RWPE1 (cell line): ENCODE measurements at regions not wholly inside any gene's neighbourhood (a gene's known extent, or its start where the extent isn't known, plus 50 kb on each side); places are given as distances from the start of the nearest gene placed in this dataset.

ENCODE experiments used
- CTCF ChIA-PET: fragments of 350-600 bp; sonication (Branson Sonifier 250); formaldehyde crosslinking; extraction: SDS; loops from one replicate; lab custom pipeline; 2021; lab: Yijun Ruan, JAX
- POLR2A ChIA-PET: fragments of 400-600 bp; formaldehyde crosslinking; extraction: SDS; loops from one replicate; lab custom pipeline; 2020; ENCODE audit warnings: antibody characterized with exemption; ENCODE audit not compliant: low non-redundant PET; lab: Yijun Ruan, JAX
- DNase-seq: peaks from one replicate; pipeline ENCODE4 v3.0.0; 2012; ENCODE audit warnings: low spot score
- H3K27ac ChIP-seq: fragments of 450-650 bp; 2 replicates; pipeline ENCODE4 v1.5.1; 2017
- CTCF ChIP-seq: fragments of 450-650 bp; conservative IDR thresholded peaks from 2 replicates; pipeline ENCODE4 v1.5.1; 2017; ENCODE audit warnings: low read depth, mild to moderate bottlenecking

DNA sequence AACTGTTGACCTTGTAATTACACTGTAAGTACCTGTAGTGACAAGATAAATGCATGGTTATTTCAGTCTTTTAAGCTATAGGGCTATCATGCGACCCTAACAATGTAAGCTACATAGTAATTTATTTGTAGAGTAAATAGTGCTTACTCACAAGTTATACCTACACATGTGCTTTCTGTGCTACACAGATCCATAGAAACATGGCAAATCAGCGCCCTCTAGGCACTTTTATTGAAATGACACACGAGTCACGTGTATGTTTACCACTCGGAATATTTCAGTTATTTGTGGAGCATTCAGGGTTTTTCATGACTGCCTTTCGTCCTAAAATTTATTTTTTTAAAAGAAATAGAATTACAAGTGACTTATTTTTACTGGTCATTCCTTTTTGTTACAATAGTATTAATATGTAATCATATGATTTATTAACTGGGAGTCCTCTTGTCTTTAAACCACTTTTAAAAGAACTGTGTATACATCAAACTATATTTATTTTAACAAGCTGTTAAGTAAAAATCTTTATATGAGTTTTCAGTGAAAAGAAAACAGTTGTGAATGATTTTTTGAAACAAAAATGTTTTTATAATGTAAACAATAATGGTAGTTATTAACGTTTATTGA is 1242.3 kb upstream of the WWC1 start:
- POLR2A ChIA-PET = no interaction called here
- TF ChIP-seq CTCF = peak; percentile 73
- CTCF ChIA-PET = interaction anchor here (0.6 to 1.6 kb wide), 7 partner anchors 19 to 1507 kb away, joined by 3 to 6 read pairs (median 5); no protein-coding TSS in a partner anchor
- peak; percentile 66 for DNase-seq
- H3K27ac ChIP-seq = no peak overlapping the region

DNA sequence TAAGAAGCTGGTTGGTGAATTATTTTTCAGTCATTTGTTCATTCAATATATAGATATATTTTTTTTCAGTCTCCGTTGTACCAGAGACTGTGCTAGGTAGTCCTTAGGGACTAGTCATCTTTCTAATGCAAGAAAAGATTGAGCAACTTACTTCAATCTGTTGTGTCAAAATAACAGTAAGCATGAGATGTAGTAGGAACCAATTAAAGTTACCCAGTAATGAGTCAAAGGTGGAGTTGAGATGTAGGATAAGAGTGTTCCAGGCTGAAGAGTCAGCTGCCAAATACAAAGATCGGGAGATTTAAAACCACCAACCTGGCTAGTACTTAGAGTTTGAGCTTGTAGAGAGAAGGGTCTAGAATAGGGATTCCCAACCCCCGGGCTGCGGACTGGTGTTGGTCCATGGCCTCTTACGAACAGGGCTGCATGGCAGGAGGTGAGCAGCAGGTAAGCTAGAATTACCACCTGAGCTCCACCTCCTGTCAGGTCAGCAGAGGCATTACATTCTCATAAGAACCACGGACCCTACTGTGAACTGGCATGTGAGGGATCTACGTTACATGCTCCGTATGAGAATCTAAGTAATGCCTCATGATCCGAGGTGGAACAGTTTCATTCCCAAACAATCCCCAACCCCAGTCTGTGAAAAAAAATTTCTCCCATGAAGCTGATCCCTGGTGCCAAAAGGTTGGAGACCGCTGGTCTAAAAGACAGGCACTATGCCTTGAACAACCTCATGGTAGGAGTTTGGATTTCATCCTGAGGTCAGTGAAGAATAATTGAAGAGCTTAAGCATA is 1241.5 kb upstream of the WWC1 start:
- TF ChIP-seq CTCF = no peak
- no peak for DNase-seq
- ChIA-PET CTCF (interaction anchor here (0.6 to 1.6 kb wide), 4 partner anchors 24 to 711 kb away, joined by 3 to 6 read pairs (median 4); no protein-coding TSS in a partner anchor), POLR2A (no interaction called here)
- H3K27ac ChIP-seq = no peak overlapping the region

DNA sequence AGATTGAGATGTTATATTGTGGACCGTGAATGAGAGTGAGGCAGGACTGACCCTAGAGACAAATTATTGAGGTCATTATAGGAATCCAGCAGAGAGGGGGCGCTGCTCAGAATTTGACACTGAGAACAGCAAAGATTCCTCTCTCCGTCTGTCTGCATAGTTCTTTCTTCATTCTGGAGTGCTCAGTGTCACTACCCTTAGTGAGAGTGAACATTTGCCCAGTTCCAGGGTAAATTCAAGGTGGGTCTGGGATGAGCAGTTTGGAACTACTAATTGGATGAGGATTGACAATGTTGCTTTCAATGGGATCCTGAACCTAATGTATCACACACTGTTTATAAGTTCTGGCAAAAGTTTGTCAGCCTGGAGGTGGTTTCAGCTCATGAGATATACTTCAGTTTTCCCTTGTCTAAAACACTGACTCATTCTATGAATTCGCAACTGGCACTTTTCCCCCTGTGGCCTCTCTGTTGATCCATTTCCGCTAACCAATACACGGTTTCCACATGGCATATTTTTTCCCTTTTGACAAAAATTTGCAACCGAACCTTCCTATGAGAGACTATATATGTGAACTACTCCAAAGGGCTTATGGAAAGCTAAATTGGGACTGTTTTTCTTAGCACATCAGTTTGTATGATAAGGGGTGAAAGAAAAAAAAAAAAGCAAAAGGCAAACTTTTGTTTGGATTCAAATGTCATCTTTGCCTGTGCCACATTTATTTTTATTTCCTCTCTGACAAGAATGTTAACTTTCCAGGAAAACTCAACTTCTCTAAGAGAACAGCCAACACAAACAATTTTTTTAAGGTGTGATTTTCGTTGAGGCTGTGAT is 1240.7 kb upstream of the WWC1 start:
- DNase-seq = no peak
- ChIA-PET POLR2A (no interaction called here), CTCF (interaction anchor here (0.6 to 1.6 kb wide), 3 partner anchors 69 to 515 kb away, joined by 3 to 6 read pairs (median 3); no protein-coding TSS in a partner anchor)
- TF ChIP-seq CTCF = no peak
- H3K27ac ChIP-seq = no peak overlapping the region

DNA sequence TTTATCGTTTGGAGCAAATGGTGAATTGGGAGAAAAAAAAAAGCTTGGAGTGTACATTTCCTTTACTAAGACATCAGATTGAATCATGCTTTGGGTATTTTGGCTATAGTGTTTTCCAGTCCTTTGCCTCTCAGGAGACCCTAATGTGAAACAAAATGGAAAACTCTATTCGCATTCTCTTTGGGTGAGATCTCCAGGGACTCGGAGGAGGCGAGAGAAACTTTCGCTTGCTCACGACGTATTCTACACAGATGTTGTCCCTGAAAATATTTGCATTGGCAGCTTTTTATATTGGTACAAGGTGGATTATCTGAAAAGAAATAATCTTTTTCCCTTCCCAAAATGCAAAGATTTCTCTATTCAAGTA is 1240.1 kb upstream of the WWC1 start:
- no peak for TF ChIP-seq CTCF
- POLR2A ChIA-PET = no interaction called here
- CTCF ChIA-PET = interaction anchor here (0.5 to 0.7 kb wide), 2 partner anchors 70 to 104 kb away, joined by 3 read pairs; no protein-coding TSS in a partner anchor
- no peak for DNase-seq
- H3K27ac ChIP-seq = no peak overlapping the region

DNA sequence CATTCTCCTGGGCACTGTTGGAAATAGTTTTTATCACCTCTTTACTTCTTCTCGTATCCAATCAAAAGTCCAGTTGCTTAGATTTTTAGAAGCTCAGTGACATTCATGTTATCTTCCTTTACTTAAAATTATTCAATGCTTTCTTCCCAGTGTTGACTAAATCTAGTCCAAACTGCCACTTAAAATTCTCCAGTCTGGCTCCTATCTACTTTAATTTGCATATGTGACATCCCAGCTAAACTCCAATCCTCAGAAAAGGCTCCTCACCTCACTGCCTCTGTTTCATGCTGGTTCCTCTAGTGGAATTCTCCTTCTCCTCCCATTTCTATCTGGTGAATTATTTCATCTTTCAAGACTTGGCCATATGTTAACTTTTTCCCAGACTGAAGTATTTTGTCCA is 1238.7 kb upstream of the WWC1 start:
- ChIA-PET CTCF (interaction anchor here (0.6 to 0.8 kb wide), 2 partner anchors 279 to 1167 kb away, joined by 3 read pairs; no protein-coding TSS in a partner anchor), POLR2A (no interaction called here)
- no peak overlapping the region for H3K27ac ChIP-seq
- no peak for DNase-seq
- TF ChIP-seq CTCF = no peak

GRCh38 chr5:167057665-167058064 is 1233.8 kb upstream of the WWC1 start:
- POLR2A ChIA-PET = interaction anchor here (0.6 kb wide), 1 partner anchor 68 kb away, joined by 3 read pairs; no protein-coding TSS in a partner anchor
- H3K27ac ChIP-seq = no peak overlapping the region
- no peak for TF ChIP-seq CTCF
- CTCF ChIA-PET = interaction anchor here (0.7 kb wide), 1 partner anchor 425 kb away, joined by 3 read pairs; no protein-coding TSS in a partner anchor
- DNase-seq = no peak
